ENCODE measurements at regions not wholly inside any gene's neighbourhood (a gene's known extent, or its start where the extent isn't known, plus 50 kb on each side); places are given as distances from the start of the nearest gene placed in this dataset.
A peak's percentile ranks its signal among the peaks of the same experiment; 100 is the strongest.

DNA sequence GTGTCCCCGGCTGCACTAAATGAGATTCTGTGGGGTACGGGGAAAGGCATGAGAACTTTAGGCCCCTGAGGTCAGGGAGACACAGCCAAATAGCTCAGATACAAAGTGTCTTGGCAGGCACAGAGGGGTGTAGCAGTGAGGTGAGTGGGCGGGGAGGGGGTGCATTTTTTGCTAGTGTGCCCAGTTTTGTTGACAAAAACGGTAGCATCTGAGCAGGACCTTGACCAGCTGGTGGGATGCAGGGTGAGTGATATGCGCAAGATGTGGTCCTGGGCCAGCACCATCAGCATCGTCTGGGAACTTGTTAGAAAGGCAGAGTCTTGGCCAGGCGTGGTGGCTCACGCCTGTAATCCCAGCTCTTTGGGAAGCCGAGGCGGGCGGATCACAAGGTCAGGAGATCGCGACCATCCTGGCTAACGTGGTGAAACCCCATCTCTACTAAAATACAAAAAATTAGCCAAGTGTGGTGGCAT, 127.3 kb upstream of the LGALSL start:
- Histone ChIP-seq H3K4me3 (no peak overlapping the region), H3K27ac (no peak overlapping the region), H3K36me3 (ENCODE audit: insufficient read depth in 1 of 2, low read depth in 1 of 2) (no peaks in the 10 kb centered on the region), H3K9me3 (no peaks in the 10 kb centered on the region), H3K4me1 (peaks cover 32% of the 10 kb centered on the region), H3K27me3 (ENCODE audit: insufficient read depth in 3 of 3, low read length in 2 of 3) (no peaks in the 10 kb centered on the region)
- 87 to 91% (median 88%) methylated on average over 14 of the region's 14 CpGs for WGBS, 3 donors
- DNase-seq (no peak), ATAC-seq (no peak)
- intact Hi-C loops (cut with DNase I) = loop anchor here (5.0 kb wide), 2 partner anchors 189 to 279 kb away; no protein-coding TSS in a partner anchor
- TF ChIP-seq, protein P1, sequence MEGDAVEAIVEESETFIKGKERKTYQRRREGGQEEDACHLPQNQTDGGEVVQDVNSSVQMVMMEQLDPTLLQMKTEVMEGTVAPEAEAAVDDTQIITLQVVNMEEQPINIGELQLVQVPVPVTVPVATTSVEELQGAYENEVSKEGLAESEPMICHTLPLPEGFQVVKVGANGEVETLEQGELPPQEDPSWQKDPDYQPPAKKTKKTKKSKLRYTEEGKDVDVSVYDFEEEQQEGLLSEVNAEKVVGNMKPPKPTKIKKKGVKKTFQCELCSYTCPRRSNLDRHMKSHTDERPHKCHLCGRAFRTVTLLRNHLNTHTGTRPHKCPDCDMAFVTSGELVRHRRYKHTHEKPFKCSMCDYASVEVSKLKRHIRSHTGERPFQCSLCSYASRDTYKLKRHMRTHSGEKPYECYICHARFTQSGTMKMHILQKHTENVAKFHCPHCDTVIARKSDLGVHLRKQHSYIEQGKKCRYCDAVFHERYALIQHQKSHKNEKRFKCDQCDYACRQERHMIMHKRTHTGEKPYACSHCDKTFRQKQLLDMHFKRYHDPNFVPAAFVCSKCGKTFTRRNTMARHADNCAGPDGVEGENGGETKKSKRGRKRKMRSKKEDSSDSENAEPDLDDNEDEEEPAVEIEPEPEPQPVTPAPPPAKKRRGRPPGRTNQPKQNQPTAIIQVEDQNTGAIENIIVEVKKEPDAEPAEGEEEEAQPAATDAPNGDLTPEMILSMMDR (IDR thresholded peaks at IDR 0.05) = no peak

DNA sequence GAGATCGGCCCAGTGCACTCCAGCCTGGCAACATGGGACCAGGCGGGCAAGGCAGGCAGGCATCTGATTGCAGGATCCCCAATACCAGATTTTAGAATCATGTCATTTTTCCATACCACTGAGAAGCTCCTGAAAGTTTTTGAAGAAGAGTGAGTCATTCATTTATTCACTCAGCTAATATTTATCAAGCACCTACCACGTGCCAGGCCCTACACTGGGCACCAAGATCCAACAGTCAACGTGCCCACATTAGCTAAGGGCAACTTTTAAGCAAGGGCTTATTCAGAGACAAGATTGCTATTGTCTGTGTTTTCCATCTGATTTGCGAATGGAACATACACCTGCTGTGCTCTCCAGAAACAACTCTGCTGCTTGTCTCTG, 126.8 kb upstream of the LGALSL start:
- ATAC-seq = no peak
- Histone ChIP-seq H3K4me3 (no peak overlapping the region), H3K36me3 (ENCODE audit: insufficient read depth in 1 of 2, low read depth in 1 of 2) (no peaks in the 10 kb centered on the region), H3K4me1 (peaks cover 37% of the 10 kb centered on the region), H3K27ac (no peak overlapping the region), H3K27me3 (ENCODE audit: insufficient read depth in 3 of 3, low read length in 2 of 3) (no peaks in the 10 kb centered on the region), H3K9me3 (no peaks in the 10 kb centered on the region)
- TF ChIP-seq, protein P1 (IDR thresholded peaks at IDR 0.05) = no peak
- intact Hi-C loops (cut with DNase I) = loop anchor here (5.0 kb wide), 2 partner anchors 190 to 280 kb away; no protein-coding TSS in a partner anchor
- DNase-seq = no peak
- 79 to 87% (median 81%) methylated on average over 5 of the region's 5 CpGs for WGBS, 3 donors

DNA sequence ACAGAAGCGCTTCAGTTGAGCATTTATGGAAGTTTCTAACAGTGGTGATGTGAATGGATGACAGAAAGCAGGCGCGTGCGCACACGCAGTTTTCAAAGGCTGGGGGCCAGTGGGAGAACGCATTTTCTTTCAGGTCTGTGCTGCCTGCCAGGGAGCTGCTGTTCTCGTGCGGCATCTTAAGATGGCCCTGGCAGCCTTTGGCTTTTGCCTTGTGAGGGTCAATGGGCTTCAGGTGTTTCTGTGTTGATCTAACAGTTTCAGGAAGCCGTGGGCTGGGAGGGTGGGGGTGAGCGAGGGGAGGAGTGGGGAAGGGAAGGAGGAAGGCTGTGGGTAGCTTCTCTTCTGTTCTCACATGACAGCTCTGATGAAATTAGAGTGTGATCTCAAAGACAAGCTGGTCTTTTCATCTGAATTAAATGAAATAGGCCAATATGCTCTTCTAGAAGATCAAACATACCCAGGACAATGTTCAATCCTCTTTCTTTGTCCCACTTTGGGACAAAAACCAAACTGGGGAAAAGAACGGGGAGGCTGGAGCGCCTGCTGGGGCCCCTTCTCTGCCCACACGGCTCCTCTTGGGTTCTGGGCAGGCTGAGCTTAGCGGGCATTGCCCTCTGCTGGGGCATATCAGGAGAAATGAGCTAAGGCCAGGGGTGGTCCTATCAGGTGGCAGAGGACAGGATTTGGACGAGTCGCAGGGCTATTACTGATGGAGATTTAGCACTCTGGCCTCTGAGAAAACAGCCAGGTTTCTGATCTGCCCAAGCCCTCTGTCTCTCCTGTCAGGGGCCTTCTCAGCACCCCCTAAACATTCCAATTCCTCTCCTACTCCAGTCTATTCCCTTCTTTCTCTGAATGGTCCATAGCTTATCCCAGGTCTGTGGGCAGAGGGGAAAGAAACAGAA, 126.2 kb upstream of the LGALSL start:
- ATAC-seq = peak; percentile 60 to 70 (median 69)

DNA sequence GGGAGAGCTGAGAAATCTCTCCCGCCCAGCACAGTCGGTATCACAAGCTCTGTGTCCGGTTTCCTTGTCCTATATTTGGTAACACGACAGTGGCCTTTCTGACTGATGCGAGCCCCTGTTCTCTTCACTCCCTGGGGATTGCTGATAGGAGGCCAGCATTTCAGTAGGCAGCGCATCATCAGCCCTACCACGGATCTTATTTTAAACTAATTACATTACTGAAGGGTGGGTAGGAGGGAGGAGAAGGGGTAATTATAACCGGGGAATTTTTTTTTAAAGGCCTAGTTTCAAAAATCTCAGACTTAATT, 125.6 kb upstream of the LGALSL start:
- H3K4me1 ChIP-seq = peaks cover 42% of the 10 kb centered on the region
- 25 to 40% (median 27%) methylated on average over 8 of the region's 8 CpGs for WGBS, 3 donors
- H3K27me3 ChIP-seq (ENCODE audit: insufficient read depth in 3 of 3, low read length in 2 of 3) = no peaks in the 10 kb centered on the region
- DNase-seq (no peak), ATAC-seq (peak; percentile 46 to 80 (median 54))
- H3K4me3 ChIP-seq = peak overlapping the region; percentile 36
- TF ChIP-seq, protein P1 (IDR thresholded peaks at IDR 0.05) = no peak
- intact Hi-C loops (cut with DNase I) = loop anchor here (1.0 to 5.0 kb wide), 3 partner anchors 191 to 281 kb away; no protein-coding TSS in a partner anchor
- H3K36me3 ChIP-seq (ENCODE audit: insufficient read depth in 1 of 2, low read depth in 1 of 2) = no peaks in the 10 kb centered on the region
- peak overlapping the region; percentile 70 for H3K27ac ChIP-seq
- no peaks in the 10 kb centered on the region for H3K9me3 ChIP-seq

More for the DNA sequence above, 126.2 kb upstream of the LGALSL start:
- Histone ChIP-seq H3K4me1 (peaks cover 42% of the 10 kb centered on the region), H3K27ac (peak overlapping the region; percentile 70), H3K4me3 (peak overlapping the region; percentile 36), H3K27me3 (ENCODE audit: insufficient read depth in 3 of 3, low read length in 2 of 3) (no peaks in the 10 kb centered on the region), H3K36me3 (ENCODE audit: insufficient read depth in 1 of 2, low read depth in 1 of 2) (no peaks in the 10 kb centered on the region), H3K9me3 (no peaks in the 10 kb centered on the region)
- TF ChIP-seq, protein P1 (IDR thresholded peaks at IDR 0.05) = peak; percentile 48
- WGBS, 3 donors = 57 to 68% (median 60%) methylated on average over 16 of the region's 16 CpGs
- intact Hi-C loops (cut with DNase I) = loop anchor here (1.0 to 5.0 kb wide), 3 partner anchors 190 to 280 kb away; no protein-coding TSS in a partner anchor
- peak in 1 of 2 donors; percentile 63 for DNase-seq
